Endothelial cell of umbilical vein (primary cell): ENCODE measurements at regions not wholly inside any gene's neighbourhood (a gene's known extent, or its start where the extent isn't known, plus 50 kb on each side); places are given as distances from the start of the nearest gene placed in this dataset.

ENCODE experiments used
- BruUV-seq: library from RNA; stranded (reverse); fragments of 400-500 nt; replicated peaks from 2 replicates; lab custom pipeline; 2021; lab: Mats Ljungman, UMichigan
- CTCF ChIA-PET: fragments of 300-600, 350-600 bp; sonication (Branson Sonifier 250); formaldehyde crosslinking; loops from one replicate; lab custom pipeline; 2021; ENCODE audit warnings: antibody characterized with exemption, inconsistent platforms; lab: Charles Lee
- POLR2A ChIA-PET: fragments of 300-600, 350-600 bp; sonication (Branson Sonifier 250); formaldehyde crosslinking; loops from one replicate; lab custom pipeline; 2021; ENCODE audit warnings: antibody characterized with exemption, inconsistent platforms; lab: Charles Lee
- DNase-seq: peaks from one replicate; pipeline ENCODE4 v3.0.0-alpha.2; 2011; ENCODE audit warnings: low read depth, low spot score
- FAIRE-seq: peaks from 2 replicates; lab custom pipeline; 2011; peaks lifted over from hg19 to GRCh38; lab: Jason Lieb, UNC
- H2AFZ ChIP-seq: 2 replicates; pipeline ENCODE4 v1.6.0; 2012; ENCODE audit warnings: low read depth, low read length, control low read depth, inconsistent platforms
- H3K27ac ChIP-seq: 2 replicates; pipeline ENCODE4 v1.5.1; 2011; ENCODE audit warnings: low read depth, mild to moderate bottlenecking, control low read depth, low read length, moderate library complexity; ENCODE audit not compliant: insufficient read depth
- H3K27me3 ChIP-seq, 2 experiments: 2 replicates each; pipeline versions ENCODE4 v1.6.0 to v1.6.1; 2011; ENCODE audit warnings: low read length in 2 of 2, mixed read lengths in 1 of 2; ENCODE audit not compliant: control insufficient read depth in 2 of 2, insufficient read depth in 2 of 2
- H3K36me3 ChIP-seq, 2 experiments: 2 replicates in 1 of 2; 3 replicates in 1 of 2; pipeline ENCODE4 v1.5.1; 2011; ENCODE audit warnings: low read length in 2 of 2, mild to moderate bottlenecking in 1 of 2, moderate library complexity in 1 of 2; ENCODE audit not compliant: control insufficient read depth in 2 of 2, insufficient read depth in 2 of 2; ENCODE audit errors: extremely low read depth in 1 of 2
- H3K4me1 ChIP-seq: 3 replicates; pipeline ENCODE4 v1.5.1; 2011; ENCODE audit warnings: mild to moderate bottlenecking, low read length; ENCODE audit not compliant: control insufficient read depth, insufficient read depth; ENCODE audit errors: extremely low read depth
- H3K4me2 ChIP-seq: 2 replicates; pipeline ENCODE4 v1.6.1; 2011; ENCODE audit warnings: low read length, control low read depth, mixed read lengths; ENCODE audit not compliant: insufficient read depth
- H3K4me3 ChIP-seq, 3 experiments: fragments of 200-600 bp in 1 of 3; sonication (generic), shearing (Covaris generic) in 1 of 3; replicated peaks in 1 of 3; 2 replicates each; pipeline ENCODE4 v1.5.1; 2011 to 2016; ENCODE audit warnings: control low read depth in 3 of 3, low read length in 3 of 3, mild to moderate bottlenecking in 2 of 3, inconsistent platforms in 1 of 3, low read depth in 1 of 3, moderate library complexity in 1 of 3; ENCODE audit not compliant: insufficient read depth in 1 of 3
- H3K79me2 ChIP-seq: 2 replicates; pipeline ENCODE4 v1.6.0; 2012; ENCODE audit warnings: low read length, inconsistent platforms; ENCODE audit not compliant: control insufficient read depth, insufficient read depth
- H3K9ac ChIP-seq: replicated peaks from 2 replicates; pipeline ENCODE3; 2011; ENCODE audit warnings: low read length, control low read depth; ENCODE audit not compliant: insufficient read depth; ENCODE audit errors: extremely low read depth
- H3K9me1 ChIP-seq: replicated peaks from 3 replicates; pipeline ENCODE4 v1.6.0; 2011; ENCODE audit warnings: mild to moderate bottlenecking, low read length; ENCODE audit not compliant: control insufficient read depth, insufficient read depth; ENCODE audit errors: extremely low read depth
- H3K9me3 ChIP-seq: replicated peaks from 2 replicates; pipeline ENCODE4 v1.5.1; 2012; ENCODE audit warnings: low read length, inconsistent platforms; ENCODE audit not compliant: control insufficient read depth, insufficient read depth
- H4K20me1 ChIP-seq: replicated peaks from 2 replicates; pipeline ENCODE3; 2011; ENCODE audit warnings: mild to moderate bottlenecking, low read length; ENCODE audit not compliant: control insufficient read depth, insufficient read depth; ENCODE audit errors: extremely low read depth
- EZH2 ChIP-seq: IDR thresholded peaks from 2 replicates; pipeline ENCODE4 v1.6.1; 2012; ENCODE audit warnings: borderline replicate concordance, low read depth, mild to moderate bottlenecking, moderate library complexity, low read length, inconsistent platforms; ENCODE audit not compliant: severe bottlenecking
- FOS ChIP-seq: IDR thresholded peaks from 2 replicates; pipeline ENCODE4 v1.6.1; 2011; ENCODE audit warnings: mild to moderate bottlenecking, low read length, moderate library complexity, borderline replicate concordance; ENCODE audit not compliant: insufficient read depth
- GATA2 ChIP-seq: IDR thresholded peaks from 2 replicates; pipeline ENCODE4 v1.7.0; 2011; ENCODE audit warnings: low read depth, mild to moderate bottlenecking, moderate library complexity, mixed read lengths, low read length; ENCODE audit not compliant: insufficient read length, insufficient read depth
- JUN ChIP-seq: IDR thresholded peaks from 2 replicates; pipeline ENCODE4 v1.6.1; 2011; ENCODE audit warnings: borderline replicate concordance, low read depth; ENCODE audit not compliant: insufficient read length, insufficient read depth
- MAX ChIP-seq: IDR thresholded peaks from 2 replicates; pipeline ENCODE4 v1.6.1; 2011; ENCODE audit not compliant: insufficient read depth, insufficient read length
- MYC ChIP-seq: IDR thresholded peaks from one replicate; pipeline ENCODE4 v1.6.1; 2011; ENCODE audit warnings: mild to moderate bottlenecking, low read depth, low read length
- POLR2A ChIP-seq: IDR thresholded peaks from 2 replicates; pipeline ENCODE4 v1.6.1; 2012; ENCODE audit warnings: low read depth, mild to moderate bottlenecking, control low read depth, low read length
- POLR2AphosphoS5 ChIP-seq: IDR thresholded peaks from 2 replicates; pipeline ENCODE4 v1.6.1; 2012; ENCODE audit warnings: low read depth, mild to moderate bottlenecking, control low read depth, low read length, moderate library complexity; ENCODE audit not compliant: insufficient read depth
- dilution Hi-C: fragments of 300-500 bp; cut with MboI; formaldehyde crosslinking; loops from one replicate; pipeline ENCODE4 v1.15.0; 2019; ENCODE audit warnings: low sequenced_read_pairs; ENCODE audit not compliant: extremely low pct_ligation_motif_present
- intact Hi-C: fragments of 100-400 bp; cut with micrococcal nuclease; formaldehyde crosslinking; loops from one replicate; pipeline ENCODE4 v1.10.0; 2022
- TF ChIP-seq, protein P1 (sequence below), 2 donors: IDR thresholded peaks; 1 replicate in 1 of 2; 2 replicates in 1 of 2; pipeline ENCODE4 v1.5.1; 2011; ENCODE audit warnings: low read length in 2 of 2, mild to moderate bottlenecking in 2 of 2, moderate library complexity in 2 of 2, control low read depth in 1 of 2, inconsistent platforms in 1 of 2, low read depth in 1 of 2; ENCODE audit not compliant: insufficient read depth in 1 of 2; ENCODE audit errors: extremely low read depth in 1 of 2

DNA sequence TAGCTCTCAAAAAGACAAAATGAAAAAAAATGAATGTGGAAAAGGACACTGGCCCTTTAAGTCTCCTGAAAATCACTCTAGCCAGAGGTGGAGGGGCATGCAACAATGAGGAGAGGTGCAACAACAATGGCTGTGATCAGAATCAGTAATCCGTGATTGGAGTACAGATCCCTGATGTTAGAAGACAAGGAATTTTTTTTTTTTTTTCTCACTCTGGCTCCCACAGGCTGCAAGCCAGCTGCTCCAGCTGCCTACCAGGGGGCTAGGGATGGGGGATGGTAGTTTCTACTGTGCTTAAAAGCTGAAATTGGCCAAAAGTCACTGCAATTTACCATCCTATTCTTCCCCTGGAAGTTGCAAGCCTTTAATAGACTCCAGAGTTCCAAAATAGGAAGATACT, 54.5 kb downstream of the STYXL2 start:
- no peaks in the 10 kb centered on the region for H3K9me1 ChIP-seq
- no peak overlapping the region for H3K4me2 ChIP-seq
- H3K36me3 ChIP-seq, result no peaks in the 10 kb centered on the region
- H3K79me2 ChIP-seq, result no peaks in the 10 kb centered on the region
- no peak overlapping the region for H3K27ac ChIP-seq
- ChIA-PET POLR2A (no interaction called here), CTCF (interaction anchor here (1.0 to 1.7 kb wide), 2 partner anchors 10 to 15 kb away, joined by 3 to 4 read pairs; no protein-coding TSS in a partner anchor)
- dilution Hi-C loops, result no loop called here
- H2AFZ ChIP-seq, result no peak overlapping the region
- FAIRE-seq (no peak), DNase-seq (no peak)
- H3K4me1 ChIP-seq, result no peaks in the 10 kb centered on the region
- H3K9me3 ChIP-seq, result no peaks in the 10 kb centered on the region
- no TSS peak for BruUV-seq
- peaks cover 0 to 1% of the 10 kb centered on the region in 2 experiments for H3K27me3 ChIP-seq
- intact Hi-C loops, result no loop called here
- no peak overlapping the region for H3K9ac ChIP-seq
- H3K4me3 ChIP-seq, result no peak overlapping the region
- TF ChIP-seq POLR2A, result no peak
- no peak for TF ChIP-seq POLR2AphosphoS5
- no peak for TF ChIP-seq MAX
- TF ChIP-seq MYC, result no peak
- TF ChIP-seq FOS, result no peak
- no peak for TF ChIP-seq EZH2
- TF ChIP-seq, protein P1, sequence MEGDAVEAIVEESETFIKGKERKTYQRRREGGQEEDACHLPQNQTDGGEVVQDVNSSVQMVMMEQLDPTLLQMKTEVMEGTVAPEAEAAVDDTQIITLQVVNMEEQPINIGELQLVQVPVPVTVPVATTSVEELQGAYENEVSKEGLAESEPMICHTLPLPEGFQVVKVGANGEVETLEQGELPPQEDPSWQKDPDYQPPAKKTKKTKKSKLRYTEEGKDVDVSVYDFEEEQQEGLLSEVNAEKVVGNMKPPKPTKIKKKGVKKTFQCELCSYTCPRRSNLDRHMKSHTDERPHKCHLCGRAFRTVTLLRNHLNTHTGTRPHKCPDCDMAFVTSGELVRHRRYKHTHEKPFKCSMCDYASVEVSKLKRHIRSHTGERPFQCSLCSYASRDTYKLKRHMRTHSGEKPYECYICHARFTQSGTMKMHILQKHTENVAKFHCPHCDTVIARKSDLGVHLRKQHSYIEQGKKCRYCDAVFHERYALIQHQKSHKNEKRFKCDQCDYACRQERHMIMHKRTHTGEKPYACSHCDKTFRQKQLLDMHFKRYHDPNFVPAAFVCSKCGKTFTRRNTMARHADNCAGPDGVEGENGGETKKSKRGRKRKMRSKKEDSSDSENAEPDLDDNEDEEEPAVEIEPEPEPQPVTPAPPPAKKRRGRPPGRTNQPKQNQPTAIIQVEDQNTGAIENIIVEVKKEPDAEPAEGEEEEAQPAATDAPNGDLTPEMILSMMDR (IDR thresholded peaks at IDR 0.05; ENCODE audit: extremely low read depth in 1 of 2, insufficient read depth in 1 of 2, low read depth in 1 of 2, low read length in 2 of 2), result no peak
- TF ChIP-seq GATA2, result no peak
- no peak for TF ChIP-seq JUN
- H4K20me1 ChIP-seq, result no peaks in the 10 kb centered on the region
